ENCODE measurements at regions not wholly inside any gene's neighbourhood (a gene's known extent, or its start where the extent isn't known, plus 50 kb on each side); places are given as distances from the start of the nearest gene placed in this dataset.

- ATAC-seq: no peak
- no peaks in the 10 kb centered on the region for H3K4me1 ChIP-seq
- TF ChIP-seq POLR2A (IDR thresholded peaks at IDR 0.05) (no peak), CTCF (IDR thresholded peaks at IDR 0.05) (no peak)
- H3K4me3 ChIP-seq: no peak overlapping the region
- H3K9me3 ChIP-seq: no peaks in the 10 kb centered on the region
- intact Hi-C loops (cut with DNase I): no loop called here
- H3K27ac ChIP-seq: no peak overlapping the region
- no peak for DNase-seq
- 59 to 62% methylated on average over 4 of the region's 4 CpGs for WGBS, 2 donors
- no peaks in the 10 kb centered on the region for H3K36me3 ChIP-seq (replicated peaks in 1 of 2; ENCODE audit: insufficient read depth in 1 of 2, low read depth in 2 of 2)
- H3K27me3 ChIP-seq: no peaks in the 10 kb centered on the region
These were observed 134.7 kb upstream of the CRY1 start for GRCh38 chr12:107228076-107228475.

- DNase-seq: no peak
- no peak overlapping the region for H3K4me3 ChIP-seq
- no peak overlapping the region for H3K27ac ChIP-seq
- H3K4me1 ChIP-seq: no peaks in the 10 kb centered on the region
- no peak for ATAC-seq
- H3K27me3 ChIP-seq: no peaks in the 10 kb centered on the region
- intact Hi-C loops (cut with DNase I): no loop called here
- 60 to 74% methylated on average over 5 of the region's 5 CpGs for WGBS, 2 donors
- no peak for TF ChIP-seq CTCF (IDR thresholded peaks at IDR 0.05)
- TF ChIP-seq POLR2A (IDR thresholded peaks at IDR 0.05): no peak
- no peaks in the 10 kb centered on the region for H3K9me3 ChIP-seq
- no peaks in the 10 kb centered on the region for H3K36me3 ChIP-seq (replicated peaks in 1 of 2; ENCODE audit: insufficient read depth in 1 of 2, low read depth in 2 of 2)
These were observed 136.5 kb upstream of the CRY1 start for GRCh38 chr12:107229827-107230226.

- 75 to 78% methylated on average over 11 of the region's 11 CpGs for WGBS, 2 donors
- intact Hi-C loops (cut with DNase I): no loop called here
- no peaks in the 10 kb centered on the region for H3K36me3 ChIP-seq (replicated peaks in 1 of 2; ENCODE audit: insufficient read depth in 1 of 2, low read depth in 2 of 2)
These were observed 138.0 kb upstream of the CRY1 start for GRCh38 chr12:107231303-107231702.

GRCh38 chr12:107233551-107233950 lies 140.2 kb upstream of the CRY1 start:
- no peak overlapping the region for H3K4me3 ChIP-seq
- intact Hi-C loops (cut with DNase I): no loop called here
- 74 to 79% methylated on average over 3 of the region's 3 CpGs for WGBS, 2 donors
- H3K4me1 ChIP-seq: no peaks in the 10 kb centered on the region
- H3K9me3 ChIP-seq: no peaks in the 10 kb centered on the region
- H3K27me3 ChIP-seq: no peaks in the 10 kb centered on the region
- no peaks in the 10 kb centered on the region for H3K36me3 ChIP-seq (replicated peaks in 1 of 2; ENCODE audit: insufficient read depth in 1 of 2, low read depth in 2 of 2)
- H3K27ac ChIP-seq: no peak overlapping the region
- TF ChIP-seq CTCF (IDR thresholded peaks at IDR 0.05) (no peak), POLR2A (IDR thresholded peaks at IDR 0.05) (no peak)
- ATAC-seq: no peak
- DNase-seq: no peak

More at GRCh38 chr12:107231303-107231702, 138.0 kb upstream of the CRY1 start:
- no peaks in the 10 kb centered on the region for H3K27me3 ChIP-seq
- no peak for DNase-seq
- no peaks in the 10 kb centered on the region for H3K4me1 ChIP-seq
- no peaks in the 10 kb centered on the region for H3K9me3 ChIP-seq
- TF ChIP-seq CTCF (IDR thresholded peaks at IDR 0.05) (no peak), POLR2A (IDR thresholded peaks at IDR 0.05) (no peak)
- ATAC-seq: no peak
- H3K4me3 ChIP-seq: no peak overlapping the region
- H3K27ac ChIP-seq: no peak overlapping the region

GRCh38 chr12:107235600-107235999 lies 142.3 kb upstream of the CRY1 start:
- intact Hi-C loops (cut with DNase I): no loop called here
- no peaks in the 10 kb centered on the region for H3K9me3 ChIP-seq
- H3K4me3 ChIP-seq: no peak overlapping the region
- H3K36me3 ChIP-seq (replicated peaks in 1 of 2; ENCODE audit: insufficient read depth in 1 of 2, low read depth in 2 of 2): no peaks in the 10 kb centered on the region
- DNase-seq (no peak), ATAC-seq (no peak)
- WGBS, 2 donors: 72% methylated on average over 2 of the region's 2 CpGs
- no peaks in the 10 kb centered on the region for H3K4me1 ChIP-seq
- TF ChIP-seq CTCF (IDR thresholded peaks at IDR 0.05) (no peak), POLR2A (IDR thresholded peaks at IDR 0.05) (no peak)
- H3K27ac ChIP-seq: no peak overlapping the region
- H3K27me3 ChIP-seq: no peaks in the 10 kb centered on the region

Measured in body of pancreas (tissue), 4 donors.